GM20000 (cell line): ENCODE measurements at regions not wholly inside any gene's neighbourhood (a gene's known extent, or its start where the extent isn't known, plus 50 kb on each side); places are given as distances from the start of the nearest gene placed in this dataset.

ENCODE experiments used
- DNase-seq: peaks from one replicate; pipeline ENCODE4 v3.0.0; 2012; ENCODE audit warnings: low spot score
- CTCF ChIP-seq: IDR thresholded peaks from 2 replicates; pipeline ENCODE4 v1.5.1; 2012; ENCODE audit warnings: mild to moderate bottlenecking, control low read depth; ENCODE audit errors: extremely low read depth, missing control alignments

- no peak for DNase-seq
- no peak for TF ChIP-seq CTCF
Observed at GRCh38 chr2:49261781-49262180, 107.5 kb upstream of the FSHR start.

GRCh38 chr2:49260979-49261538 lies 106.7 kb upstream of the FSHR start:
- no peak for DNase-seq

GRCh38 chr2:49259926-49260325 lies 105.6 kb upstream of the FSHR start:
- DNase-seq = no peak
- TF ChIP-seq CTCF = no peak

More at GRCh38 chr2:49260979-49261538, 106.7 kb upstream of the FSHR start:
- no peak for TF ChIP-seq CTCF

GRCh38 chr2:49255409-49255971 lies 101.2 kb upstream of the FSHR start:
- no peak for DNase-seq
- no peak for TF ChIP-seq CTCF

- TF ChIP-seq CTCF = no peak
- DNase-seq = no peak
Observed at GRCh38 chr2:49254401-49254800, 100.1 kb upstream of the FSHR start.

GRCh38 chr2:49251766-49252165 lies 97.5 kb upstream of the FSHR start:
- no peak for DNase-seq
- no peak for TF ChIP-seq CTCF

GRCh38 chr2:49251251-49251650 lies 96.9 kb upstream of the FSHR start:
- DNase-seq = no peak
- TF ChIP-seq CTCF = no peak
